Gastrocnemius medialis (tissue), 4 donors: ENCODE measurements at regions not wholly inside any gene's neighbourhood (a gene's known extent, or its start where the extent isn't known, plus 50 kb on each side); places are given as distances from the start of the nearest gene placed in this dataset.

ENCODE experiments used
- CTCF ChIP-seq, 5 experiments: fragments of 450-650 bp in 3 of 5; fragments of 200-600 bp in 2 of 5; sonication (generic) in 2 of 5; IDR thresholded peaks in 4 of 5; conservative IDR thresholded peaks in 1 of 5; 1 replicate in 4 of 5; 2 replicates in 1 of 5; pipeline ENCODE4 v1.5.1; 2016 to 2019; ENCODE audit warnings: antibody characterized with exemption in 5 of 5, mild to moderate bottlenecking in 3 of 5, moderate library complexity in 3 of 5
- POLR2A ChIP-seq, 2 donors: fragments of 450-650 bp; IDR thresholded peaks; one replicate each; pipeline ENCODE4 v1.6.1; 2017; ENCODE audit warnings: antibody characterized with exemption in 2 of 2, mild to moderate bottlenecking in 2 of 2, moderate library complexity in 2 of 2

- no peak for TF ChIP-seq CTCF (IDR thresholded peaks at IDR 0.05 in 4 of 5, conservative IDR thresholded peaks at IDR 0.05 in 1 of 5)
- TF ChIP-seq POLR2A (IDR thresholded peaks at IDR 0.05), result no peak
Observed at GRCh38 chr6:151716526-151716932, 91.0 kb upstream of the ESR1 start.
